Peyer's patch (tissue), 4 donors: ENCODE measurements at regions not wholly inside any gene's neighbourhood (a gene's known extent, or its start where the extent isn't known, plus 50 kb on each side); places are given as distances from the start of the nearest gene placed in this dataset.

ENCODE experiments used
- POLR2A ChIP-seq, 2 donors: fragments of 450-650 bp; IDR thresholded peaks; one replicate each; pipeline ENCODE4 v1.5.1; 2017; ENCODE audit warnings: antibody characterized with exemption in 2 of 2, mild to moderate bottlenecking in 2 of 2, moderate library complexity in 2 of 2
- TF ChIP-seq, protein P1 (sequence below), 6 experiments: fragments of 450-650 bp in 4 of 6; fragments of 200-600 bp in 2 of 6; sonication (generic) in 1 of 6; IDR thresholded peaks; one replicate each; pipeline ENCODE4 v1.5.1; 2017 to 2019; ENCODE audit warnings: antibody characterized with exemption in 6 of 6, mild to moderate bottlenecking in 3 of 6, moderate library complexity in 1 of 6

DNA sequence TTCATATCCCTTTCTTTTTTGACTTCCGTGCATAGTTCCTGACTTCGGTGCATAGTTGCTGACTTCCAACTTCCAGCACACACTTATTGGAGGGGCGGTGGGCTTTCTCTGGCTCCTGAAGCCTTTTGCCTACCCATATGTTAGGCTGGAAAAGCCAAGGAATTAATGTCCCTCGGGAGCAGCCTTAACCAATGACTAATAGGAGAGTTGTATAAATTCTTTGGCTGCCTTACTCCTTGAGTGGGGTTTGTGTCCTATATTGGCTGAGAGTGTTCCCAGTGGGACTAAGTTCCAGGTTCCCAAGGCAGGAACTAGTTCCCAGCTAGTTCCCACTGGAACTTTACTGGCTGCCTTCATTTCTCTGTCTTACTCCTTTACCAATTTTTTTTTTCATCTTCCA is 105.7 kb downstream of the ZNF326 start:
- TF ChIP-seq, protein P1, sequence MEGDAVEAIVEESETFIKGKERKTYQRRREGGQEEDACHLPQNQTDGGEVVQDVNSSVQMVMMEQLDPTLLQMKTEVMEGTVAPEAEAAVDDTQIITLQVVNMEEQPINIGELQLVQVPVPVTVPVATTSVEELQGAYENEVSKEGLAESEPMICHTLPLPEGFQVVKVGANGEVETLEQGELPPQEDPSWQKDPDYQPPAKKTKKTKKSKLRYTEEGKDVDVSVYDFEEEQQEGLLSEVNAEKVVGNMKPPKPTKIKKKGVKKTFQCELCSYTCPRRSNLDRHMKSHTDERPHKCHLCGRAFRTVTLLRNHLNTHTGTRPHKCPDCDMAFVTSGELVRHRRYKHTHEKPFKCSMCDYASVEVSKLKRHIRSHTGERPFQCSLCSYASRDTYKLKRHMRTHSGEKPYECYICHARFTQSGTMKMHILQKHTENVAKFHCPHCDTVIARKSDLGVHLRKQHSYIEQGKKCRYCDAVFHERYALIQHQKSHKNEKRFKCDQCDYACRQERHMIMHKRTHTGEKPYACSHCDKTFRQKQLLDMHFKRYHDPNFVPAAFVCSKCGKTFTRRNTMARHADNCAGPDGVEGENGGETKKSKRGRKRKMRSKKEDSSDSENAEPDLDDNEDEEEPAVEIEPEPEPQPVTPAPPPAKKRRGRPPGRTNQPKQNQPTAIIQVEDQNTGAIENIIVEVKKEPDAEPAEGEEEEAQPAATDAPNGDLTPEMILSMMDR (IDR thresholded peaks at IDR 0.05), result no peak
- TF ChIP-seq POLR2A (IDR thresholded peaks at IDR 0.05), result no peak
